NOMO-1 treated with DMSO at 0.1 percent for 48 hours (cell line): ENCODE measurements at regions not wholly inside any gene's neighbourhood (a gene's known extent, or its start where the extent isn't known, plus 50 kb on each side); places are given as distances from the start of the nearest gene placed in this dataset.
A peak's percentile ranks its signal among the peaks of the same experiment; 100 is the strongest.
"Not testable (repeated sequence)": the region's sequence is repeated elsewhere in the genome, so short reads cannot be mapped to it uniquely, and the experiment has no call there.

Experiments used
- DNase-seq: peaks from one replicate; lab custom pipeline; 2025; ENCODE audit not compliant: unreplicated experiment; lab: John Stamatoyannopoulos, UW

DNA sequence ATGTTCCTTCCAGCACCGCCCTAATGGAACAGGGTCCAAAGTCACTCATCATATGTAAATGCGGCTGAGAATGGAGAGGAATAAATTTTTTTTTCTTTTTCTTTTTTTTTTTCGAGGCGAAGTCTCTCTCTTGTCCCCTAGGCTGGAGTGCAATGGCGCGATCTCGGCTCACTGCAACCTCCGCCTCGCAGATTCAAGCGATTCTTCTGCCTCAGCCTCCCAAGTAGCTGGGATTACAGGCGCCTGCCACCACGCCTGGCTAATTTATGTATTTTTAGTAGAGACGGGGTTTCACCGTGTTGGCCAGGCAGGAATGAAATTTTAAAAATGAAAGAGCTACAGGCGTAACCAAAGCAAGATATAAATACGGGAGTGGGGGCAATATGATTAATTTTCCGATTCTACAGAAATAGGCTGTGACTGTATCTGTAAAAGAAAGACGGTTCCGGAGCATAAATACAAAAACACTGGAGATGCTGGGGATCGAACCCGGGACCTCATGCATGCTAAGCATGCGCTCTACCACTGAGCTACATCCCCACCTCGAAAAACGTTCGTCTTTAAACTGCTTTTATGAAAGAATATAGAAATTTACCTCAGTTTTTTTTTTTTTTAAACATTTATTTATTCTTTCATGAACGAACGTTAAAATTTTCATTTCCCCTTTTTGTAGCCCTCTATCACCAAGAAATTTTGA is 132.2 kb downstream of the GPX5 start:
- DNase-seq = peak; percentile 58

DNA sequence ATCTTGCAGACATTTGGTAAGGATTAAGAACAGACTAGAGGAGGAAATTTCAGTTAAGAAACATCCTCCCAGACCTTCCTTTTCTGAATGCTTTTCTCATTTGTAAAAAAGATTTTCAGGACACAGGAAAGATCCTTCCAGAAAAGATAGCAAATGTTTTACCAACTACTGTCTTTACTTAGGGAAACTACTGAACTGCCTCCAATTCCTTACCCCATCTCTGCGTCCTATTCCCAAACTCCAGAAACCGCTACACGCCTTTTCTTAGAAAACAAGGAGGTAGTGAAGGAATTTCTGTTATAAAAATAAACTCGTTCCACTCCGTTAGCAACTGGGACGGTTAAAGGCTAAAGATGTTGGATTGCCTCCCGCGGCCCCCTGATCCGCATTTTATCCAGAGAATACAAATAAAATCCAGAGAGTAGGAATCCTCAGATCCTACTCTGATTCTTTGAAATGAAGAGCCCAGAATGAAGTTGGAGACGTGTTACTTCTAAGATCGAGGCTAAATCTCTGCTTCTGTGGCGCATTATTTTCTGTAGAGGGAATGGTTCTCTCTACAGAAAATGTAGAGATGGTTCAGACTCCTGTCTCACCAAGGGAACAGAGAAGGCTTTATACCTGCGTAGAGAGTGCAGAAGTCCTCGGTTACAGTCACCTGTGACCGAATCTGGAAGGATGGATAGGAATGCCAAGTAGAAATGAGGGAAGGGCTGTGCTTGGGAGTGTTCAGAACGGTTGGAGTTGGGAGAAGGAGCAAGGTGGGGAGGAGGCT is 133.0 kb downstream of the GPX5 start:
- no peak for DNase-seq

DNA sequence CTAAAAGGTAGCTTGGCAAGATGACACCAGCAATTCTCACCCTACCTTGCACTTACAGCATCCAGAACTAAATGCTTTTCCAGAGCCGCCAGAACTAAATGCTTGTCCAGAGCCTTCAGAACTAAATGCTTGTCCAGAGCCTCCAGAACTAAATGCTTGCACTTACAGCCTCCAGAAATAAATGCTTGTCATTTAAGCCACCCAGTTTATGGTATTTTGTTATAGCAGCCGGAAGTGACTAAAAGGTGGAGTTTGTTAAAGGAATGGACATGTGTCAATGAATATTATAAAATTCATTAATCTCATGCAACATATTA is 133.5 kb downstream of the GPX5 start:
- DNase-seq = no peak

DNA sequence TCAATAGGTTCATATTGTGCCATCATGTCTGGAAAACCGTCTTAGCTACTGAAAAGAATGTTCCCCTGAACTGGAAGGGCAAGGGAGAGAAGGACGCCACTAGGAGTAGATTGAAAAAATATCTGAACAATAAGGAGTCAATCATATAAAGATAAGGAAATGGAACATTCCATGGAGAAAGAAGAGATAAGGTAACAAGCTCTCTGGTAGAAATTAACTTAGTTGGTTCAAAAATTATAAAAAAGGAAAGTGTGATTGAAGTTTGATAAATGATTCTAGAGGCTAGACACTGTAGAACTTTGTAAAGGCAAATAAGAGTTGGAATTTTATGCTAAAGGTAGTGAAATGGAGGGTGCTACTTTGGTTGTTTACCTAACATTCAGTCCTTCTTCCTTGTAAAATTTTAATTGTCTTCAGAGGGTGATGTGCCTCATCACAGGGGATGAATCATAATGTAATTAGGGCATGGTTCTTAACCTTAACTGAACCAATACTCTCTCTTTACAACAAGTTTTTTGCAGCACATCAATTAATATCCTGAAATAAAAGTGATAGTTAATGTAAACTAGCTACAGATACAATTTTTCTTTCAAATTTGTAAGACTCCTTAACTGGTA is 135.5 kb downstream of the GPX5 start:
- DNase-seq = no peak

DNA sequence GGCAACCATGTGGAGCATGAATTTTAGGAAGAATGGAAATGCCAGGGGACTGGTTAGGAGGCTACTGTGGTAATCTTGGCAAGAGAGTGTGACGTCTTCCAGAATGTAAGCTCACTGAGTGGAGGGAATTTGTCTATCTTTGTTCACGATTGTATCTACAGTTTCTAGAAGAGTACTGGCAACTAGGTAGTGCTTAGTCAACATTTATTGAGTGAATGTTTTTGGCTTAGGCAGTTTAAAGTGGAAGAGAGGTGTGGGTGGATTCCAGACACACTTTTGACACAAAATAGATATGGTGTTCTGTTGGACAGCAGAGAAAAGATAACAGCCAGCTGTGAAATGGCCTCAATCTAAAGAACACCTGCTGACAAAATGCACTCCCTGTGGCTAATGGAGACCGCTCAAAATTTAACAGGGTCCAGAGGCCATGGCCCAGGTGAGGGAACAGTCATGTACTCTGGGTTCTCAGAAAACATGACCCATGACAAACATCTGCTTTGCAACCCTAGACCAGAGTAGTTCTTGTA is 139.3 kb downstream of the GPX5 start:
- DNase-seq = no peak

DNA sequence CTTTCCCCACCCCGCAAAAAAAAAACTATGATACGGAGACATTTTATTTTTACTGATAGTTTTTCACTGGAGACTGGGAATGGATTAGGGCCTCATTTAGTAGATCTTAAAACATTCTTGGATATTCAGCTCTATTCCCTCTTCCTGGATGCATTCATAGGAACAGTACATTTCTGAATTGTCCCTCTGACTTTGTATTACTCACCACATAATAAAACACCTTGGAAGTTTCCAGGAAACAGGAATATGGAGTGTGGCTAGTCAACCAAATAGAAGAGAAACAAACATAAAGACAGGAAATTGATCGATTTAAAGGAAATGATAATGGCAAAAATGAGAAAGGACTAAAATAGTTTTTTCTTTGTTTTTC is 147.7 kb downstream of the GPX5 start:
- no peak for DNase-seq

DNA sequence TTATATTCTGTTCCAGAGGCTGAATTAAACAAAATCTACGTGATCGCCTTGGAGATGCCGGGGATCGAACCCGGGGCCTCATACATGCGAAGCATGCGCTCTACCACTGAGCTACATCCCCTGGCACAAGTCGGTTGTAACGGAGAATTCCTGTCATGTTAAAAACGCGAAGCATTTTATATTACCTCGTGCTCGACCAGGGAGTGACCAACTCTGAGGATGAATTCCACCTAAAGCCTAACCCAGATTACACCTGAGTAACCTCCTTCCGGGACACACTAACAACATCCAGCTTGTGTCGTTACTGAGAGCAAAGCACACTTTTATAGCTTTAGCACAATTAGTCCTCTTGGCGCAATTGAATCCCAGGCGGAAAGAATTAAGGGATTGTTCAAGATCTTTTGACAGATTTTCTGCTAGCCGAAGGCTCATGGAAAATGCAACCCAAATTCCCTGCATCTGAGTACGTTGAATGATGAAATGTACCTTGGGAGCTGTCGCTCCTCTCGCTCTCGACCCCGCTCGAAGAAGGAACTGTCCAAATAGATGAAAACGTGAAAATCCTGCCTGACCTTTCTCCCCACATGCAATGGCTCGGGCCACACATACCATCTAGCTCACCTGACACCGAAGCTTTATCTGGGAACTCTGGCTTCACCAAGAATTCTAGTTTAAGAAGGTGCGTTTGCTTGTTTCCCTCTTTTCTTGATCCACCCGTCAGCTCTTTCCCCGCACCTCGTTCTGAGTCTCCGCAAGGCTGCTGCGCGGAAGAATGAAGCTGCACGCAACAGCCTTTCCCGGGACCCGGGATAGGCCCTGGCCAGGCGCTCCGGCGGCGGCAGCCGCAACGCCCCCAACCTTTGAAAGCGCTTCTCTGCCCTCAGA is 148.3 kb downstream of the GPX5 start:
- DNase-seq = peak; percentile 57

DNA sequence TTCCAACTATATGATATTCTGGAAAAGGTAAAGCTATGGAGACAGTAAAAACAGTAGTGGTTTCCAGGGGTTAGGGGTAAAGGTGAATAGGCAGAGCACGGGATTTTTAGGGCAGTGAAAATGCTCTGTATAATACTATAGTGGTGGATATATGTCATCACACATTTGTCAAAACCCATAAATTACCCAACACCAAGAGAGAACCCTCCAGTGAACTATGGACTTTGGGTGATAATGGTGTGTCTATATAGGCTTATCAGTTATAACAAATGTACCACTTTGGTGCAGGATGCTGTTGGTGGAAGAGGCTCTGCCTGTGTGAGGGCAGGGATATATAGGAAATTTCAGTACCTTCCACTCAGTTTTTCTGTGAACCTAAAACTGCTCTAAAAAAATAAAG is 149.9 kb downstream of the GPX5 start:
- peak; percentile 17 for DNase-seq

DNA sequence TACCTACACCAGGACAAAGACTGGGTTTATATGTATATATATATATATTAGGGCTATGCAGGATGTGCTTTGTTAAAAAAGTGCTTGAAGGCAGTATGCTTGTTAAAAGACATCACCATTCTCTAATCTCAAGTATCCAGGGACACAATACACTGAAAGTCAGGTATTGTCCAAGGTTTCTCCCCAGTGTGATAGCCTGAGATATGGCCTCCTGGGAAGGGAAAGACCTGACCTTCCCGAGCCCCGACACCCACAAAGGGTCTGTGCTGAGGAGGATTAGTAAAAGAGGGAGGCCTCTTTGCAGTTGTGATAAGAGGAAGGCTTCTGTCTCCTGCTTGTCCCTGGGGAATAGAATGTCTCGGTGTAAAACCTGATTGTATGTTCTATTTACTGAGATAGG is 156.9 kb downstream of the GPX5 start:
- DNase-seq = no peak

DNA sequence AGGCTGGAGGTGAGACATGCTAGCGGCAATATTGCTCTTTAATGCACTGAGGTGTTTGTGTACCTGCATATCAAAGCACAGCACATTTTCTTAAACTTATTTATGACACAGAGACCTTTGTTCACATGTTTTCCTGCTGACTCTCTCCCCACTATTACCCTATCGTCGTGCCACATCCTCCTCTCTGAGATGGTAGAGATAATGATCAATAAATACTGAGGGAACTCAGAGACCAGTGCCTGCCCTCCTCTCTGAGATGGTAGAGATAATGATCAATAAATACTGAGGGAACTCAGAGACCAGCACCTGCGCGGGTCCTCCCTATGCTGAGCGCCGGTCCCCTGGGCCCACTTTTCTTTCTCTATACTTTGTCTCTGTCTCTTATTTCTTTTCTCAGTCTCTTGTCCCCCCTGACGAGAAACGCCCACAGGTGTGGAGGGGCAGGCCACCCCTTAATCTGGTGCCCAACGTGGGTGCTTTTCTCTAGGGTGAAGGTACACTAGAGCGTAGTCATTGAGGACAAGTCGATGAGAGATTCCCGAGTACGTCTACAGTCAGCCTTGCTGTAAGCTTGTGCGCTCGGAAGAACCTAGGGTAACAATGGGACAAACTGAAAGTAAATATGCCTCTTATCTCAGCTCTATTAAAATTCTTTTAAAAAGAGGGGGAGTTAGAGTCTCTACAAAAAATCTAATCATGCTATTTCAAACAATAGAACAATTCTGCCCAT is 157.4 kb downstream of the GPX5 start:
- DNase-seq = not testable (repeated sequence)

DNA sequence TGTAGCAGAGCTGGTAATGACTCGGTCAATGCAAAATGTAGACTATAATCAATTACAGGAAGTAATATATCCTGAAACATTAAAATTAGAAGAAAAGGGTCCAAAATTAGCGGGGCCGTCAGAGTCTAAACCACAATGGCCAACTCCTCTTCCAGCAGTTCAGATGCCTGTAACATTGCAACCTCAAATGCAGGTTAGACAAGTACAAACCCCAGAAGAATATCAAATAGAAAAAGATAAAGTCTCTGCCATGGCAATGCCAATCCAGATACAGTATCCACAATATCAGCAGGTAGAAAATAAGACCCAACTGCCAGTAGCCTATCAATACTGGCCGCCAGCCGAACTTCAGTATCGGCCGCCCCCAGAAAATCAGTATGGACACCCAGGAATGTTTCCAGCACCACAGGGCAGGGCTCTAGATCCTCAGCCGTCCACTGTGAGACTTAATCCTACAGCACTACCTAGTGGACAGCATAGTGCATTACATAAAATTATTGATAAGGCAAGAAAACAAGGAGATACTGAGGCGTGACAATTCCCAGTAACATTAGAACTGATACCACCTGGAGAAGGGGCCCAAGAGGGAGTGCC is 158.4 kb downstream of the GPX5 start:
- DNase-seq = peak; percentile 40

DNA sequence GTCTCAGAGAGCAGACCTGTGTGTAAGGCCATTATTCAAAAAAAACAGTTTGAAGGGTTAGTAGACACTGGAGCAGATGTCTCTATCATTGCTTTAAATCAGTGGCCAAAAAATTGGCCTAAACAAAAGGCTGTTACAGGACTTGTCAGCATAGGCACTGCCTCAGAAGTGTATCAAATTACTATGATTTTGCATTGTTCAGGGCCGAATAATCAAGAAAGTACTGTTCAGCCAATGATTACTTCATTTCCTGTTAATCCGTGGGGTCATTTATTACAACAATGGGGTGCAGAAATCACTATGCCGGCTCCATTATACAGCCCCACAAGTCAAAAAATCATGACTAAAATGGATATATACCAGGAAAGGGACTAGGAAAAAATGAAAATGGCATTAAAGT is 160.3 kb downstream of the GPX5 start:
- not testable (repeated sequence) for DNase-seq

DNA sequence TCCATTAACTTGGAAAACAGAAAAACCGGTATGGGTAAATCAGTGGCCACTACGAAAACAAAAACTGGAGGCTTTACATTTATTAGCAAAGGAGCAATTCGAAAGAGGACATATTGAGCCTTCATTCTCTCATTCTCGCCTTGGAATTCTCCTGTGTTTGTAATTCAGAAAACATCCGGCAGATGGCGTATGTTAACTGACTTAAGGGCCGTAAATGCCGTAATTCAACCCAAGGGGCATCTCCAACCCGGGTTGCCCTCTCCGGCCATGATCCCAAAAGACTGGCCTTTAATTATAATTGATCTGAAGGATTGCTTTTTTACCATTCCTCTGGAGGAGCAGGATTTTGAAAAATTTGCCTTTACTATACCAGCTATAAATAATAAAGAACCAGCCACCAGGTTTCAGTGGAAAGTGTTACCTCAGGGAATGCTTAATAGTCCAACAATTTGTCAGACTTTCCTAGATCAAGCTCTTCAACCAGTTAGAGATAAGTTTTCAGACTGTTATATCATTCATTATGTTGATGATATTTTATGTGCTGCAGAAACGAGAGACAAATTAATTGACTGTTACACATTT is 160.9 kb downstream of the GPX5 start:
- peak; percentile 58 for DNase-seq

DNA sequence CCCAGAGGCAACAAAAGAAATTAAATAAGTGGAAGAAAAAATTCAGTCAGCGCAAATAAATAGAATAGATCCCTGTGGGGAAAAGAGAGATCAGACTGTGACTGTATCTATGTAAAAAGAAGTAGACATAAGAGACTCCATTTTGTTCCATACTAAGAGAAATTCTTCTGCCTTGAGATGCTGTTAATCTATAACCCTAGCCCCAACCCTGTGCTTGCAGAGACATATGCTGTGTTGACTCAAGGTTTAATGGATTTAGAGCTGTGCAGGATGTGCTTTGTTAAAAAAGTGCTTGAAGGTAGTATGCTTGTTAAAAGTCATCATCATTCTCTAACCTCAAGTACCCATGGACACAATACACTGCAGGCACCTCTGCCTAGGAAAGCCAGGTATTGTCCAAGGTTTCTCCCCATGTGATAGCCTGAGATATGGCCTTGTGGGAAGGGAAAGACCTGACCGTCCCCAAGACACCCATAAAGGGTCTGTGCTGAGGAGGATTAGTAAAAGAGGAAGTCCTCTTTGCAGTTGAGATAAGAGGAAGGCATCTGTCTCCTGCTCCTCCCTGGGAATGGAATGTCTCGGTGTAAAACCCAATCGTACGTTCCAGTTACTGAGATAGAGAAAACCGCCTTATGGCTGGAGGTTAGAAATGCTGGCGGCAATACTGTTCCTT is 161.8 kb downstream of the GPX5 start:
- not testable (repeated sequence) for DNase-seq

DNA sequence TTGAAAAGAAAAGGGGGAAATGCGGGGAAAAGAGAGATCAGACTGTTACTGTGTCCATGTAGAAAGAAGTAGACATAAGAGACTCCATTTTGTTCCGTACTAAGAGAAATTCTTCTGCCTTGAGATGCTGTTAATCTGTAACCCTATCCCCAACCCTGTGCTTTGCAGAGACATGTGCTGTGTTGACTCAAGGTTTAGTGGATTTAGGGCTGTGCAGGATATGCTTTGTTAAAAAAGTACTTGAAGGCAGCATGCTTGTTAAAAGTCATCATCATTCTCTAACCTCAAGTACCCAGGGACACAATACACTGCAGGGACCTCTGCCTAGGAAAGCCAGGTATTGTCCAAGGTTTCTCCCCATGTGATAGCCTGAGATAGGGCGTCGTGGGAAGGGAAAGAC is 166.3 kb downstream of the GPX5 start:
- DNase-seq = not testable (repeated sequence)

DNA sequence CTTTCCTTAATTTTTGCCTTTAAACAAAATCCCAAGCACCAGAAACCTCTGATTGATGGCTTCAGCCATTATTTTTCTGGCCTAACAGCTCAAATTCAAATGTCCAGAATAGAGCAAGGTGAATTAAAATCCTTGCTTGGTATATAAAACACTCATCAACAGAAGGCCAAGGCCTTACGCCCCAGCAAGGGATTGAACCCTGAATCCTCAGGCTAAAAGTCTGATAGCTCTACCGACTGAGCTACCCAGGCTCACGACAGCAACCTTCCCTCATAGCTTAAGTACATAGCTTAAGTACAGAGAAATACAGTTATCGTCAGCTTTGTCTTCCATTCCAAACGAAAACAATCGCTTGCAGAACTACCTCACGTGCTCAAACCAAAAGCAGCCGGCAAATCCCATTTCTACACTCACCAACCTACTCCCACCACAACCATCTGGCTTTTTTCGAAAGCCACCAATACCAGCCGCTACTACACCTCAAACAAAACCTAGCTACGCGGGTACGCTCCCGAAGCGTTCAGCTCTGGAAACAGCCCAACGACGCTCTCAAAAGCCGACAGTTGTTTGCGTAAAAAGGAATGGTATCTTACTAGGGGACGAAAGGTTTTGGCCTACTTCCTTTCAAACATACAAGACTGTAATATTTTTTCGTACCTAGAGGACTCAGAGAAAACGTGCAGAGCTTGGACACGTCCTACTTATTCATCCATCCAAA is 167.5 kb downstream of the GPX5 start:
- no peak for DNase-seq

DNA sequence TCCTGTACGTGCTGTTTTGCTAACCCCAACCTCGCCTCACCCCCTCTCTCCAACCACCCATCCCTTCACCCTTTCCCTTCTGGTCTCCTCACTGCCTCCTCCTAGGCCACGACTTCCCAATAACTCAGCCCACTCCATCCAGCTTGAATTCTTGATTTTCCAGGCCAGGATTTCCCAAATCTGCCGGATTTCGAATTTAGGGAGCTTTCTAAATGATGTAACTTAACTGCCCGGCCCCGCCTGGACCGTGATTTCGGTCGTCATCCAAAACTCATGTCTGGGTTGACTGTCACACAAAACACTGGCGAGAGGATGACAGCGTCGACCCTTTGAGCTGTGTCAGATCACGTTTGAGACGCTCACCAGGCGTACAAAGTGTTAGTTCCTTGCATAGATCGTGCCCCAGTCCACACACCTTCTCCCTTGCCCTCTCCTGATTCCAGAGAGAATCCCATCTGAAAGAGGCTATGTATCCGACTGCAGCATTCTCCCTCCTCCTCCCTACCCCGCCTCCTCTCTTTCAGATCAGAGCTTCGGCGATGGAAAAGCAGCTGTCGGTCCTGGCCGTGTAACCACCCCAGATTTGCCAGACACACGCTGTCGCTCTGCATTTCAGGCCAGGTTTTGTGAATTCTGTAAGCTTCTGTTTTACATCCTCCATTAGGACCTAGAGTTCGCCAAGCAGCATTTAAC is 168.2 kb downstream of the GPX5 start:
- no peak for DNase-seq

DNA sequence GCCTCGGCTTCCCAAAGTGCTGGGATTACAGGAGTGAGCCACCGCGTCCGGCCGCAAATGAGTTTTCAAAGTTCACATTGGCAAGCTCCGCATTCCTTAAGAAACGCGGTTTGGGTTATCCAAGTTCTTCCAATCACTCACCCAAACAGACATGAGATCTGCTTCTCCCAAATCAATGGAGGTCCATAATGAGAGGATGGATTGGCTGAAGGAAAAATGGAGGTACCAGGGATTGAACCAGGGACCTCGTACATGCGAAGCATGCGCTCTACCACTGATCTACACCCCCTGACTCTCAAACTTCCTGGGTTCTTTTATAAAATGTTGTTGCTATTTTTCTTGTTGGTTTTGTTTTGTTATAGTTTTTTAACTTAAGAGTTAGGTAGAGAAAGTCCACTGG is 170.0 kb downstream of the GPX5 start:
- no peak for DNase-seq
